Osteoblast (primary cell): ENCODE measurements at regions not wholly inside any gene's neighbourhood (a gene's known extent, or its start where the extent isn't known, plus 50 kb on each side); places are given as distances from the start of the nearest gene placed in this dataset.

Source experiments
- DNase-seq: peaks from one replicate; pipeline ENCODE4 v3.0.0; 2011; ENCODE audit warnings: low spot score, mixed read lengths; ENCODE audit not compliant: insufficient read length; ENCODE audit errors: missing footprints
- H2AFZ ChIP-seq: 2 replicates; pipeline ENCODE4 v1.6.0; 2011; ENCODE audit warnings: mild to moderate bottlenecking, low read length
- H3K27ac ChIP-seq: 2 replicates; pipeline ENCODE4 v1.5.1; 2011; ENCODE audit warnings: mild to moderate bottlenecking, low read depth, low read length, moderate library complexity
- H3K27me3 ChIP-seq: 2 replicates; pipeline ENCODE4 v1.6.0; 2012; ENCODE audit warnings: mild to moderate bottlenecking, control low read depth, inconsistent platforms, low read length, moderate library complexity; ENCODE audit not compliant: insufficient read depth
- H3K36me3 ChIP-seq: 2 replicates; pipeline ENCODE4 v1.5.1; 2011; ENCODE audit warnings: mild to moderate bottlenecking, low read length, control low read depth, moderate library complexity; ENCODE audit not compliant: insufficient read depth
- H3K4me1 ChIP-seq: 2 replicates; pipeline ENCODE4 v1.5.1; 2011; ENCODE audit warnings: mild to moderate bottlenecking, low read length, control low read depth, moderate library complexity; ENCODE audit not compliant: insufficient read depth
- H3K4me2 ChIP-seq: 2 replicates; pipeline ENCODE4 v1.6.0; 2011; ENCODE audit warnings: mild to moderate bottlenecking, low read length; ENCODE audit not compliant: insufficient read depth
- H3K4me3 ChIP-seq: fragments of 200-600 bp; sonication (generic); 3 replicates; pipeline ENCODE4 v1.5.1; 2012; ENCODE audit warnings: mild to moderate bottlenecking, low read length, inconsistent platforms; ENCODE audit not compliant: insufficient read depth
- H3K79me2 ChIP-seq: 2 replicates; pipeline ENCODE4 v1.6.0; 2012; ENCODE audit warnings: mild to moderate bottlenecking, low read length, control low read depth, inconsistent platforms; ENCODE audit not compliant: insufficient read depth
- H3K9me3 ChIP-seq: 2 replicates; pipeline ENCODE4 v1.5.1; 2011; ENCODE audit warnings: low read depth, low read length, control low read depth
- H4K20me1 ChIP-seq: 2 replicates; pipeline ENCODE4 v1.6.0; 2012; ENCODE audit warnings: mild to moderate bottlenecking, low read length, control low read depth; ENCODE audit not compliant: insufficient read depth
- CTCF ChIP-seq: IDR thresholded peaks from 2 replicates; pipeline ENCODE4 v1.5.1; 2011; ENCODE audit warnings: mild to moderate bottlenecking, low read depth, low read length, moderate library complexity; ENCODE audit errors: extremely low read depth

- Histone ChIP-seq H3K4me2 (no peak overlapping the region), H3K27me3 (no peaks in the 10 kb centered on the region), H3K36me3 (no peaks in the 10 kb centered on the region), H2AFZ (no peak overlapping the region), H3K4me3 (no peak overlapping the region), H3K79me2 (no peaks in the 10 kb centered on the region), H3K4me1 (no peaks in the 10 kb centered on the region), H4K20me1 (no peaks in the 10 kb centered on the region), H3K9me3 (no peaks in the 10 kb centered on the region), H3K27ac (no peak overlapping the region)
- no peak for TF ChIP-seq CTCF
- no peak for DNase-seq
Measured at GRCh38 chr2:136208682-136209420, 90.9 kb upstream of the CXCR4 start.

GRCh38 chr2:136207665-136208064 is 89.7 kb upstream of the CXCR4 start:
- no peak overlapping the region for H3K4me2 ChIP-seq

GRCh38 chr2:136207030-136207623 is 89.2 kb upstream of the CXCR4 start:
- Histone ChIP-seq H2AFZ (no peak overlapping the region), H3K27ac (no peak overlapping the region), H3K36me3 (no peaks in the 10 kb centered on the region), H3K9me3 (no peaks in the 10 kb centered on the region), H3K27me3 (no peaks in the 10 kb centered on the region), H4K20me1 (no peaks in the 10 kb centered on the region), H3K79me2 (no peaks in the 10 kb centered on the region), H3K4me2 (no peak overlapping the region), H3K4me3 (no peak overlapping the region), H3K4me1 (no peaks in the 10 kb centered on the region)
- DNase-seq, result no peak
- no peak for TF ChIP-seq CTCF

More at GRCh38 chr2:136207665-136208064, 89.7 kb upstream of the CXCR4 start:
- no peak overlapping the region for H3K27ac ChIP-seq
- no peaks in the 10 kb centered on the region for H3K9me3 ChIP-seq
- H3K79me2 ChIP-seq, result no peaks in the 10 kb centered on the region
- no peak overlapping the region for H3K4me3 ChIP-seq
- H4K20me1 ChIP-seq, result no peaks in the 10 kb centered on the region
- H2AFZ ChIP-seq, result no peak overlapping the region
- no peaks in the 10 kb centered on the region for H3K4me1 ChIP-seq
- H3K27me3 ChIP-seq, result no peaks in the 10 kb centered on the region
- no peaks in the 10 kb centered on the region for H3K36me3 ChIP-seq
- DNase-seq, result no peak
- no peak for TF ChIP-seq CTCF

GRCh38 chr2:136206613-136207012 is 88.7 kb upstream of the CXCR4 start:
- no peak for DNase-seq
- H4K20me1 ChIP-seq, result no peaks in the 10 kb centered on the region
- H2AFZ ChIP-seq, result no peak overlapping the region
- no peaks in the 10 kb centered on the region for H3K27me3 ChIP-seq
- no peak overlapping the region for H3K4me3 ChIP-seq
- H3K4me1 ChIP-seq, result no peaks in the 10 kb centered on the region
- no peak for TF ChIP-seq CTCF
- H3K4me2 ChIP-seq, result no peak overlapping the region
- H3K9me3 ChIP-seq, result no peaks in the 10 kb centered on the region
- no peaks in the 10 kb centered on the region for H3K36me3 ChIP-seq
- H3K79me2 ChIP-seq, result no peaks in the 10 kb centered on the region
- no peak overlapping the region for H3K27ac ChIP-seq
